Loucy (cell line): ENCODE measurements at regions not wholly inside any gene's neighbourhood (a gene's known extent, or its start where the extent isn't known, plus 50 kb on each side); places are given as distances from the start of the nearest gene placed in this dataset.
A peak's percentile ranks its signal among the peaks of the same experiment; 100 is the strongest.

Source experiments
- H2AFZ ChIP-seq: fragments of 200-600 bp; sonication (generic); 2 replicates; pipeline ENCODE4 v1.6.0; 2016; ENCODE audit warnings: antibody characterized with exemption, mild to moderate bottlenecking, low read length, moderate library complexity
- H3F3A ChIP-seq: fragments of 200-600 bp; 2 replicates; pipeline ENCODE4 v1.6.0; 2016; ENCODE audit warnings: antibody characterized with exemption, low read depth, mild to moderate bottlenecking
- H3K27me3 ChIP-seq: fragments of 200-600 bp; sonication (generic); 2 replicates; pipeline ENCODE4 v1.6.1; 2014; ENCODE audit warnings: low read length, mild to moderate bottlenecking; ENCODE audit not compliant: insufficient read depth, poor library complexity, severe bottlenecking
- H3K36me3 ChIP-seq: fragments of 200-600 bp; sonication (generic); 2 replicates; pipeline ENCODE4 v1.6.1; 2016; ENCODE audit warnings: low read length; ENCODE audit not compliant: insufficient read depth
- H3K4me1 ChIP-seq: fragments of 200-600 bp; sonication (generic); 2 replicates; pipeline ENCODE4 v1.5.1; 2014; ENCODE audit warnings: low read length, mild to moderate bottlenecking; ENCODE audit not compliant: insufficient read depth, poor library complexity, severe bottlenecking
- H3K4me2 ChIP-seq: fragments of 200-600 bp; sonication (generic); 2 replicates; pipeline ENCODE4 v1.6.0; 2014; ENCODE audit warnings: antibody characterized with exemption, low read length, low read depth, mild to moderate bottlenecking; ENCODE audit not compliant: poor library complexity, severe bottlenecking
- H3K4me3 ChIP-seq: fragments of 200-600 bp; sonication (generic); 2 replicates; pipeline ENCODE4 v1.5.1; 2014; ENCODE audit warnings: low read length, mild to moderate bottlenecking, mixed read lengths; ENCODE audit not compliant: poor library complexity, severe bottlenecking
- H3K79me2 ChIP-seq: fragments of 200-600 bp; sonication (generic); 2 replicates; pipeline ENCODE4 v1.6.1; 2014; ENCODE audit warnings: low read length; ENCODE audit not compliant: insufficient read depth
- H3K9ac ChIP-seq: fragments of 200-600 bp; sonication (generic); 2 replicates; pipeline ENCODE4 v1.6.0; 2014; ENCODE audit warnings: mild to moderate bottlenecking, low read depth, low read length, moderate library complexity; ENCODE audit not compliant: poor library complexity, severe bottlenecking
- H3K9me2 ChIP-seq: fragments of 200-600 bp; sonication (generic); replicated peaks from 2 replicates; pipeline ENCODE4 v1.6.1; 2016; ENCODE audit warnings: low read depth, low read length, mixed read lengths
- H3K9me3 ChIP-seq: fragments of 200-600 bp; sonication (generic); 2 replicates; pipeline ENCODE4 v1.6.1; 2014; ENCODE audit warnings: mild to moderate bottlenecking, antibody characterized with exemption, low read length, low read depth; ENCODE audit not compliant: insufficient read depth
- H4K20me1 ChIP-seq: fragments of 200-600 bp; sonication (generic); 2 replicates; pipeline ENCODE4 v1.6.0; 2014; ENCODE audit warnings: antibody characterized with exemption, low read length, mild to moderate bottlenecking; ENCODE audit not compliant: insufficient read depth, poor library complexity, severe bottlenecking
- EZH2phosphoT487 ChIP-seq: fragments of 200-600 bp; IDR thresholded peaks from 2 replicates; pipeline ENCODE4 v1.6.1; 2018; ENCODE audit warnings: antibody characterized with exemption, mild to moderate bottlenecking, moderate library complexity, borderline replicate concordance
- TF ChIP-seq, protein P1 (sequence below): fragments of 200-600 bp; sonication (generic); conservative IDR thresholded peaks from 2 replicates; pipeline ENCODE4 v1.5.1; 2014; ENCODE audit warnings: mild to moderate bottlenecking, antibody characterized with exemption, low read length

DNA sequence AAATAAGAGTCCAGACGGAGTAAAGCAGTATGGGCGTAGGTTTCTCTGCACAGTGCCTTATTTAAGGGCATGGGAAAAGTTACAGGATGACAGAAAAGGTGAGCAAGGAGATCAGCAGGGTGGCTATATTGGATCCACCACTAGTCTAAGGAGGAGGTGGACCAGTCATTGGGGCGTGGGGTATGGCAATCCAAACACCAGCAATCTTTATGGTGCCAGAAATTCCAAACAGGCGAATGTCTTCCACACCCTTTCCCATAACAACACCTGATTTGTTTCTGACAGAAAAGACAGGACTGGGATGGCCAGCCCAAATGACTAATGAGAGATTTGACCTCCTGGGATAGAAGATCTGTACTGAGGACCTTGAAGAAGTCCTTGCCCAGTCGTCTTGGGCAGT, 181.8 kb upstream of the MBL2 start:
- Histone ChIP-seq H3K36me3 (no peaks in the 10 kb centered on the region), H3K27me3 (no peaks in the 10 kb centered on the region), H2AFZ (no peak overlapping the region), H3F3A (no peaks in the 10 kb centered on the region), H3K4me3 (no peak overlapping the region), H3K9me3 (no peaks in the 10 kb centered on the region; the same call in 1 of the 2 replicates), H3K4me1 (no peaks in the 10 kb centered on the region), H3K79me2 (no peaks in the 10 kb centered on the region), H3K9me2 (no peaks in the 10 kb centered on the region), H3K9ac (no peak overlapping the region), H4K20me1 (no peaks in the 10 kb centered on the region), H3K4me2 (no peak overlapping the region)
- TF ChIP-seq, protein P1, sequence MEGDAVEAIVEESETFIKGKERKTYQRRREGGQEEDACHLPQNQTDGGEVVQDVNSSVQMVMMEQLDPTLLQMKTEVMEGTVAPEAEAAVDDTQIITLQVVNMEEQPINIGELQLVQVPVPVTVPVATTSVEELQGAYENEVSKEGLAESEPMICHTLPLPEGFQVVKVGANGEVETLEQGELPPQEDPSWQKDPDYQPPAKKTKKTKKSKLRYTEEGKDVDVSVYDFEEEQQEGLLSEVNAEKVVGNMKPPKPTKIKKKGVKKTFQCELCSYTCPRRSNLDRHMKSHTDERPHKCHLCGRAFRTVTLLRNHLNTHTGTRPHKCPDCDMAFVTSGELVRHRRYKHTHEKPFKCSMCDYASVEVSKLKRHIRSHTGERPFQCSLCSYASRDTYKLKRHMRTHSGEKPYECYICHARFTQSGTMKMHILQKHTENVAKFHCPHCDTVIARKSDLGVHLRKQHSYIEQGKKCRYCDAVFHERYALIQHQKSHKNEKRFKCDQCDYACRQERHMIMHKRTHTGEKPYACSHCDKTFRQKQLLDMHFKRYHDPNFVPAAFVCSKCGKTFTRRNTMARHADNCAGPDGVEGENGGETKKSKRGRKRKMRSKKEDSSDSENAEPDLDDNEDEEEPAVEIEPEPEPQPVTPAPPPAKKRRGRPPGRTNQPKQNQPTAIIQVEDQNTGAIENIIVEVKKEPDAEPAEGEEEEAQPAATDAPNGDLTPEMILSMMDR = no peak
- TF ChIP-seq EZH2phosphoT487 = no peak

DNA sequence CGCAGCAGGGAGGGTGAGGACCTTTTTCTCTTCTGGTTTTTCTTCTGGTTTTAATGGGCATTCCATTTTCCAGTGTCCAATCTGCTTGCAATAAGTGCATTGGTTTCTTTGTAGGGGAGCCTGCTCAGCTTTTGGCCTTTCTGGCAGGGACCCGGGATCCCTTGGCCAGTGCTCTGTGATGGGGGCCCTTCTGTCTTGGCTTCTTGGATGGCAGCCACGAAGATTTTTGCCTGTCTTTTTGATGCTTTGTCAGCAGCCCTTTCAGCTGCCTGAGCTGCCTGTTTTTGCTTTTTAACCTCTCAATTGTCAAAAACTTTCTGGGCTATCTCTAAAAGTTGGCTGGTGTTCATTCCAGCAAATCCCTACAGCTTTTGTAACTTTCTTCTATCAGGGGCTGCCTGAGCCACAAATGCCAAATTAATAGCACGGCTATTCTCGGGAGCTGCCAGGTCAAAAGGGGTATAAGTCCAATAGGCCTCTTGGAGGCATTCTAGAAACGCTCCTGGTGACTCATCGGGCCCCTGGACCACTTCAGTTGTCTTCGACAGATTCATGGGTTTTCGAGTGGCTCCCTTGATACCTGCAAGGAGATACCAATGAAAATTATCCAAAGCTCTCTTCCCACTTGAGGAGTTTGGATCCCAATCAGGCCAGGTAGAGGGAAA, 179.9 kb upstream of the MBL2 start:
- Histone ChIP-seq H3K79me2 (no peaks in the 10 kb centered on the region), H3K9ac (no peak overlapping the region), H3K9me2 (no peaks in the 10 kb centered on the region), H3K4me1 (no peaks in the 10 kb centered on the region), H3K4me2 (no peak overlapping the region), H3K36me3 (no peaks in the 10 kb centered on the region), H3K4me3 (no peak overlapping the region), H3K27me3 (no peaks in the 10 kb centered on the region), H3F3A (no peaks in the 10 kb centered on the region), H4K20me1 (no peaks in the 10 kb centered on the region), H3K9me3 (no peaks in the 10 kb centered on the region; the same call in 1 of the 2 replicates), H2AFZ (no peak overlapping the region)
- TF ChIP-seq, protein P1 = no peak
- no peak for TF ChIP-seq EZH2phosphoT487

DNA sequence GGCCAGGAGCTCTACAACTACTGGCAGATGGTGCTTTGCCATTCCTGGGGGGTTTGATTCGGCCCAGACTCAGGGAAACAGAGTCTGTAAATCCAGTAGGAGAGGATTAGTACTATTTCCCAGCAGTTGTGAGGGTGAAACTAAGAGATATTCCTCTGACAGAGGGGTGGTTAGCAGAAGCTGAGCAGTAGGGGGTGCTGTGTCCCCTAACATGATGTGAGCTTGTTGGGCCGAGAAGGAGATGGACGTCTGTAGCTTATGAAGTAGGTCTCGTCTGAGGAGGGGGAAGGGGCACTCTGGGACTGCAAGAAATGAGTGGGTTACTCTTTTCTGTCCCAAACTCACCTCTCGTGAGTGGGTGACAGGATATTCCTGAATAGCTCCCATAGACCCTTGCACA, 179.2 kb upstream of the MBL2 start:
- Histone ChIP-seq H3K27me3 (no peaks in the 10 kb centered on the region), H3K9me3 (no peaks in the 10 kb centered on the region; the same call in 1 of the 2 replicates), H3K79me2 (no peaks in the 10 kb centered on the region), H4K20me1 (no peaks in the 10 kb centered on the region), H3K9me2 (no peaks in the 10 kb centered on the region), H3K9ac (no peak overlapping the region), H3K4me2 (no peak overlapping the region), H3K4me1 (no peaks in the 10 kb centered on the region), H2AFZ (no peak overlapping the region), H3K36me3 (no peaks in the 10 kb centered on the region), H3K4me3 (no peak overlapping the region), H3F3A (no peaks in the 10 kb centered on the region)
- TF ChIP-seq EZH2phosphoT487 = no peak
- TF ChIP-seq, protein P1 = peak; percentile 33
